GM18867 (cell line): ENCODE measurements at regions not wholly inside any gene's neighbourhood (a gene's known extent, or its start where the extent isn't known, plus 50 kb on each side); places are given as distances from the start of the nearest gene placed in this dataset.

ENCODE experiments used
- ATAC-seq: cut with Tn5 transposase; IDR thresholded peaks from one replicate; pipeline ENCODE4 v1.9.1; 2021; ENCODE audit warnings: mild to moderate bottlenecking, moderate library complexity; ENCODE audit not compliant: unreplicated experiment

DNA sequence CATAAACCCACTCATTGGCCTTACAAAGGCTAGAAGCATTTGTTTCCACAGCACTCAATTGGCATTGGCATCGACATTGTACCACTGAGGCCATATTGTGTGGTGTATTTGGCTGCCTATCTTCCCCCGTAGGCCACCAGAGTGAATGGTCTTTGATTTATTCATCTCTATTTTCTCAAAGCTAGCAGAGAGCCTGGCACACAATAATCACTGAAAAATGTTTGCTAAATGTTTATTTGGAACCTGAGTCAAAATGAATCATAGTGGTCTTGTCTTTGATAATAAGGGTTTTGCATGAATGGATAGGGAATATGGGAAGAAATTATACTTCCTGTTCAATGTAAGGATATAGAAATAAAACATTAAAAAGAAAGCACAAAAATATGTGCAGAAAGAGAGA lies 107.3 kb upstream of the SLC8A1 start:
- ATAC-seq, result no peak

DNA sequence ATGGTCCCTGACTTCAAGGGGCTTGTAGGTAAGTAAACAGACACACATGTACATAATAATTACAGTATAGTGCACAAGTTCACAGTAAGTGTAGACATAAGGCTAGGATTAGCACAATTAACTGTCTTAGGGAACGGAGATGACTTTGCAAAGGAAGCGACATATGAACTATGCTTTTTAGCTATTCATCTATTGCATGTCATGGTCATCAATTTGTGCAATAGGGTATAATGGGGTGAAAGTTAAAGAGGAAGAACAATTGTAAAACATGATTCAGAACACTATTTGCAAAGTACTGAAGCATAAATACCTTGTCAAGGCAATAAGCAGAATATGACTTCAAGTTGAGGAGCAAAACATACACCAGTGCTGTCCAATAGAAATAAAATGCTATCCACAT lies 112.3 kb upstream of the SLC8A1 start:
- no peak for ATAC-seq

DNA sequence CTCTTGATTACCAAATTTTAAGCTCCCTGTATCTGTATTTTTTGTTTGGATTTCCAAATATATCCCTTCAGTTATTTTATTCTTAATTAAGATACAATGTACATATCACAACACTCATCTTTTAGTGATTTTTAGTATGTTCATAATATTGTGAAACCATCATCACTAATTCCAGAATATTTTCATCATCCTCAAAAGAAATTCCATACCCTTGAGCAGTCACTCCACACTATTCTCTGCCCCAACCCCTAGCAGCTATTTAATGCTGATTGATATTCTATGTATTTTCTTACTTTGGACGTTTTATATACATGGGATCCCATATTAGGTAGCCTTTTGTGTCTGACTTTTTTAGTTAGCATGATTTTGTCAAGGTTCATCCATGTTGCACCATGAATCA lies 127.4 kb upstream of the SLC8A1 start:
- ATAC-seq, result no peak

DNA sequence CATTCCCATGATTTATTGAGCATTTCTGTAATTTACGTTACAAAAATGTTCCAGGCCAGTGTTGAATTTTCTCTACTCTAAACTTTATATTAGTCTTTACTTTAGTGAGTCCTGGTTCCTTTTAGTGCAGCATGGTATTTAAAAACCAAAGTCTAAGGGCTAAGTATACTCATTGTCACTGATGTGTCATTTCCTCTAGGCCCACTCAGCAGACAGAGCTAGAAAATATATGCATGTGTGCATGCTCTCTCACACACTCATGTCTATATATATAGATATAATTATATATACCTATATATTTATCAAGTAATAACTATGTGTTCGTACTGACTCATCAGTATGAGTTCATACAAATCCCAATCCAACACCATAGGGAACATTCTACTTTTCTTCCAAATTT lies 132.5 kb upstream of the SLC8A1 start:
- no peak for ATAC-seq

DNA sequence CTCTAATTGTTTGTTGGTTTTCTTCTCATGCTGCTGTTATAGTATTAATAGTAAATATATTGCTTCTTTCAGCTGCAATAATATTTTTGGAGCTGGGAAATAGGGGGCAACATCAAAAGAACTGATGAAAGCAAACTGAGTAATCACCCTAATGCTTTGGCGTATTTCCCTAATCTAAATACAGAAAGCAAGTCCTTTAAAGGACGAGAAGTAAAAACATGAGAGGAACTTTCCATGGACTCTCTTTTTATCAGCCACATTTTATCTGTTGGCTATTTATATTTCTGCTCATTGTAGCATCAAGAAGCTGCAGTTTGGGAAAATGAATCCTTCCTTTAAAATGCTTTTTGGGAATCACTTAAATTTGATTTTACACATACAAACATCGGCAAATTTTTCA lies 139.9 kb upstream of the SLC8A1 start:
- no peak for ATAC-seq

DNA sequence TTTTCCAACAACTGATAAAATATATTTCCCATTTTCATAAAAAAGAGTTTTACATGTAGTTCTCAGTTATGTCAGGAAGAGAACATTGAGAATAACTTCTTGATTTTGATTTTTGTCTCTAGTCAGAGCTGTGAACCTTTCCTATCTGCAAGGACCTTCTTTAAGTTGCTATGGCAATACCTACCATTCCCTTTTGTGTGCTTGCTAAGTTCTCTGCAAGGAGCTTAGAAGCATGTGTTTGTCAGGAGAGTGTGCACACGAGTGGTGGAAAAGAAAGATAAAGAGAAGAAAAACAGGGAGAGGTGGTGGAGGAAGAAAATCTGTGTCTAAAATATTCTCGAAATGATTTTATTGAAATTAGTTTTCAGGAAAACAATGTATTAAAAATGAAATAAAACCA lies 140.3 kb upstream of the SLC8A1 start:
- no peak for ATAC-seq

DNA sequence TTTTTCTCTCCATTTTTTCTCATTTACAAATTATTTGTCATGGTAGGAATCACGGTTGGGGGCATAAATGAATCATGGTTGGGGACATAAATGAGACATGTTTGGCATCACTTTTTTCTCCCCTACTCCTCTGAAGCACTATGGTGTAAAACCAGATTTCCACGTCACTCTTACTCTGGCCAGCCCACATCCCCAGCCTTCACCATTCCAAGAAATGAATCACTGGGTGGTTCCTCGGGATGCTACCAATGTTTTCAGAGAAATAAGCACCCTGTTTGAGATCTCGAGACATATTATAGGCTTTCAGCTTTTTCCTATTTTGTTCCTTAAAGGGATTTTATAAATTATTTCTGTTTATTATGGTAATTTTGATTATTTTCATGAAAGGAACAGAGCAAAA lies 155.0 kb upstream of the SLC8A1 start:
- ATAC-seq, result no peak

DNA sequence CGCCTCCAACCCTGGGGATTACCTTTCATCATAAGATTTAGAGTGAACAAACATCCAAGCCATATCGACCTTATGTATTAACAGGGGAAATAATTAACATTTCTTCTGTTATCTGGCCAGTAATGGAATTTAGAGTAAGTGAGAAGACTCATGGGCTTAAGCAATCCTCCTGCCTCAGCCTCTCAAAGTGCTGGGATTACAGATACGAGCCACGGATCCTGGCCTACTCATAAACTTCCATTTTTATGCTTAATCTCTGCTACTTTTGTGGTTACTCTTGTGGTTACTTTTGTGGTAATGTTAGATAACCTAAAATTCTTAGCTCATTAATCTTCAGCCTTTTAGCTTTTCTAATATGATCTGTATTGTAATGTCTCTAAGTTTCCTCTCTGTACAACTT lies 159.3 kb upstream of the SLC8A1 start:
- ATAC-seq, result no peak

DNA sequence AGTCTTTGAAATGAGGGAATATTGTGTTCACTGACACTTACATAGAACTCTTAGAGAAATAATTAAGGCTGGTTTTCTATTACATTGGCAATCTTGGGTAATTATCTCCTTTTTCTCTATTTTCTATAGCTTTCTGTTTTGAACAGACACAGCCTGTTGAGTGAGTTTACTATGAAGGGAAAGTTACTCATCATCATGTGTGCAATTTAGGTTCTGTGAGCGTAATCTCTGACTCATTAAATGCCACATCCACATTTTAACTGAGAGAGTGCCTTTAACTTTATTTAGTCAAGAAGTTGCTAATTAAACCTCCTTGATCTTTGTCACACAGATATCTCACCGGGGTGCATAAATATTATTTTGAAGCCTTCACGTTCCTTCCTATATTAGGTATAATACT lies 174.0 kb upstream of the SLC8A1 start:
- no peak for ATAC-seq

DNA sequence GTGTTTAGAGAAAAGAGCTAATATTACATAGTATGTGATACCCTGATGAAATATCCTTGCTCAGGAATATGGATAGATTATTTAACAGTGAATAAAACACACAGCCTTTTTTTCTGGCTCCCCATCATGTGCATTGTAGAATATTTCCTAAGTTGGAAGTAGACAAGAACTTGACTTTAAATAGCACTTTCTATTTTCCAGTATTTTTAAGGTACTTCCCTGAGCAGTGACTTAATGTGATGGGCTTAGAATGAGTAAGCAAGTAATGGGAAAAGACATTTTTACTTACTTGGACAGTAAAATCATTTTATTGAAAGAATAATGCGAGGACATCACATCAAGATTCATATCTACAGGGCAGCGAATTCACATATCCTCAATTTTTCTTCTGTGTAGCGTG lies 176.7 kb upstream of the SLC8A1 start:
- ATAC-seq, result no peak

DNA sequence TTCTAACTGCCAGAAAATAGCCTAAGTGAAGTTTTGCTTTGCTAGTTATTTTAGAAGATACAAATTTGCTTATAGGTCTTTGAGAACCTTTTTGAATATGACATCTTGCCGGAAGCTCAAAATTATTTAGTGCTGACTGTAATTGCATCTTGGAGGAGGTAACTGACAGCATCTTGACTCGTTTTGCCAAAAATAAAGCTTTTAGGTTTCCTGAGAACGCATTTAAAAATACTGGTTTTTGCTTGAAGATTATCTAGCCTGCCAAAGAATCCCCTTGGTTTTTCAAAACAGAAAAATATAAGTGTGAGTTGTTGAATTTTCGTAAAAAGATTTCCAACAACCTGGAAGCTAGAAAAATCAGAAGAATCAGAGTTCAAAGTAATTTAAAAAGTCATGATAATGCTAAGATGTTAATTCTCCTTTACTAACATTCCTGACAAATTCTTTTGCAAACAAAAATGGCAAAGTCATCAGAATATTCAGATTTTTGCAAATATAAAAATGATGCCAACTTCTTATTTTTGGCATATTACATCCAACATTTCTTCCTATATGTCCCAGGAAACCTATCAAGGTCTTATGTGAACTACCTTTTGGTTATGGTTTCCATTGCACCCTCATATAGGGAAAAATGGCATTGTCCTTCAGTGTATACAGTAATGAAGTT lies 178.0 kb upstream of the SLC8A1 start:
- no peak for ATAC-seq

DNA sequence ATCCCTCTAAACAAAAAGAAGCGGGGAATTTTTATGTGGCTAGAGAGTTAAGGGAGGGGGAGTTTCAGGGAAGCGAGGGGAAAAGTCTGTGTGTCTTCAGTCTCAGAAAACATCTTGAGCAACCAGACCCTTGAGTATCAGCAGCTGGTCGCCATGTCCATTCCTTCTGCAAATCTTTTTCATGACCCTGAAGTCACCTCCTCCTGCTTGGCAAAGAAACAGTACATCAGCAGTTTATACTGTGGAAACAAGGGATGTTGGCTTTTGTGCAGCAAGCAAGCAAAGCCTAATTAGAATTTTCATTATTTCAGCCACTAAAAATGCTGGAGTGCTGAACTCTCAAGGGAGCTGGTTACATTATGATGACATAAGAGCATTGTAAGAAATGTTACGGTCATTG lies 187.4 kb upstream of the SLC8A1 start:
- ATAC-seq, result no peak

DNA sequence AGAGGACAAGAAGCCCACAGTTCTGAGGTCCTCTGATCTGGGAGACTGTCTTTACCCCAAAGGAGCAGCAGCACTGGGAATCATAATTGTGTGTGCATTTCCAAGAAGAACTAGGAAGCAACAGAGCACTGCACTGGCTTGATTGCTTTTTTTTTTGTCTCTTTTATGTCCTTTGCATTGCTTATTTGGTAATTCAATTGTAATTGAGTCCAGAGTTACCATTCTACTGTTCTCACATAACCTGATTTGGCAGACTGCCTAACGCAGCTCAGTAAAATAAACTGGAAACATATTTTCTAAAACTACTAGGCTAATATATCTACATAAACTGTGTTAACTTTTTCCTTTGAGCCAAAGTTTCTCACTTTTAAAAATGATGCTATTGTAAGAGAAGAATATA lies 190.3 kb upstream of the SLC8A1 start:
- ATAC-seq, result no peak

DNA sequence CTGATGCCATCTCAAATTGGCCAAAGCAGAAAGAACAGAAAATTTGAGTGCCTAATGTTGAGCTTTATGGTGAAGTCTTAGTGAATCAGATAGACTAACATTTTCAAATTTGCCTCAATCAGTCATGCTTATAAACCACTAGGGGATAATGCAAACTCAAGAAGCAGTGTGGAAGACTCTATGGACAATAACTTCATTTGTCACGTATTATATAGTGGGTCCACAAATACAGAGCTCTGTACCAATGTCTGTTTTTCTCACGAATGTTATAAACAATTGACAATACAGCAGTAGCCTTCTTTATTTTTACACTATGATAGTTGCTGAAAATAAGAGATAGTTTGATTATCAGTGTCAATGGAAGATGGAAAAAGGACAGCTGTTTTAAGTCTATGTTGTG lies 190.8 kb upstream of the SLC8A1 start:
- ATAC-seq, result no peak

DNA sequence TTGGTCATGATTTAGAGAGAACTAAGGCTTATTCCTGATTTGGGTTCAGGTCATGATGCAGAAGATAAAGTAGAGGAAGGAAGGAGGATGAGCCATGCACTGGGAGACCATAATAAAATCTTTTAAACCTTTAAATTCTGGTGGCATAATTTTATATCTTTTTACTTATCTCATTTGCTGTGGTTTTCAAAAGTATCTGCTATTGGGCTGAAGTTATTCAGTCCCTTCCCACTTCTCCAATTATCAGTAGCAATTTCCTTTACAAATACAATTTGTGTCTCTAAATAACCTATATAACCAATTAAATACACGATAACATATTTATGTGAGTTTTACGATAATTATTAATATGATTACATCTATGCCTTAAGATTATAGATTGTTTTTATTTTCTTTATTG lies 194.8 kb upstream of the SLC8A1 start:
- ATAC-seq, result no peak

DNA sequence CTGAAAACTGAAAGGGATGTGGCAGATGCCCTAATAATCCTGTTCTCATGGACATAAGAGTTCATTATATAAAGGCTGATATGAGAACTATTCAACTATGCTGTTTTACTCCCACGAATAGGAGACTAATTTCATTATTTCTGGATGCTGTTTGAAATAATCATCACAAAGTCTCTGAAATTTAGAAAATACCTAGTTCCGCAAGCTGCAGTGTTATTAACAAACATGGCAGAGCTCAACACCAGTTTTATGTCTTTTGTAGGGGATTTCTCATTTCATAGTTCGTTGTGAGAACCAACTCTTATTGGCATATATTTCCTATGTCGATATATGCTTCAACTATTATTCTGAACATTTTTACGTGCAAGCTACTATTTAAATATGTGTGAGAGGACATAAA lies 200.3 kb upstream of the SLC8A1 start:
- ATAC-seq, result no peak

DNA sequence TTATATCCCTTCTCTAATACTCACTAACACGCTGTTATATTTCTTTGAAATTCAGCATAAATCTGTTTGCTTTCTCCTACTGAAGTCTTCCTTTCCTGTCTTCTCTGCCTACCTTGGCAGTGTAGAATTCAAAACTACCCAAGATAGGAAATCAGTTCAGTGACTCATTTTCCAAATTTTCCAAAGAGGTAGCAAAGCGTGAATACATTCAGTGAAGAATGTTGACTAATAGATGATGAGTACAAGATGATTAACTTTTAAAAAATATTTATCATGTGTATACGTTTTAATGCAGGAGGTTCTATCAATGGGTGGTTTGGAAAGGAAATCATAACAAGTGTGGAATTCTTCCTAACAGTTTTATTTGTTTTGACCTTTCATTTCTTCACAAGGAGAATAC lies 201.9 kb upstream of the SLC8A1 start:
- no peak for ATAC-seq

DNA sequence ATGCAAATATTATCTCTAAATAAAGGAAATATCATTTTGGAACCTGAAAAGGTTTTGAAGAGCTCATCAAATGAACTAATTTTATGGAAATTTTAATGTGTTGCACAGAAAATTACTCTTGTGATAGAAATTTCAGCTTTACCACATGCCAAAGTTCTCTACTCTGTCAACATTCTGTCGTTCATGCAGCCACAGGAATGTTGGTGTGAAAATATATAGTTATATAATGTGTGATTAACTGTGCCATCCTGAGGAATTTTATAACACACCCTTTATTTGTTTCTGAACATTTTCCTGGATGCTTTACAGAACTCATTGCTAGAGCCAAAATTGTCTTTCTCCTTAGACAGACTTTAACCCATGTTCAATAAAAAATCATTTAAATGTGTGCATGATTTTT lies 202.5 kb upstream of the SLC8A1 start:
- ATAC-seq, result no peak

DNA sequence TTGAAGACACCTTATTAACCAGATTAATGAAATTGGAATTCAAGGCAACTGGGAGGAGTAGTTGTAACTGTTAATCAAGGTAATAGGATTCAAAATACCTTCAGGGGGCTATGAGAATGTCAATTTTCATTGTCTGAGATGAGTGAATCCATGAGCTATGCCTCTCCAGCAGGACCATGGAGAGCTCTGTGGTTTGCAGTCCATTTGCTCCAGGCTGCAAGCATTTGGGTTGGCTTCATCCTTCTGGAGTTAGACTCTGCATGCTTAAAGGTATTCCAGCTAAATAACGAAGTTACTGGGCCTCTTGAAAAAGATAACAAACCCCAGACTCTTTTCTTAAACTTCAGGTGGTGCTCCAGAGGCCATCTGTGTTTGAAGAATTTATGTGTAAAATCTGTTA lies 207.1 kb upstream of the SLC8A1 start:
- no peak for ATAC-seq

DNA sequence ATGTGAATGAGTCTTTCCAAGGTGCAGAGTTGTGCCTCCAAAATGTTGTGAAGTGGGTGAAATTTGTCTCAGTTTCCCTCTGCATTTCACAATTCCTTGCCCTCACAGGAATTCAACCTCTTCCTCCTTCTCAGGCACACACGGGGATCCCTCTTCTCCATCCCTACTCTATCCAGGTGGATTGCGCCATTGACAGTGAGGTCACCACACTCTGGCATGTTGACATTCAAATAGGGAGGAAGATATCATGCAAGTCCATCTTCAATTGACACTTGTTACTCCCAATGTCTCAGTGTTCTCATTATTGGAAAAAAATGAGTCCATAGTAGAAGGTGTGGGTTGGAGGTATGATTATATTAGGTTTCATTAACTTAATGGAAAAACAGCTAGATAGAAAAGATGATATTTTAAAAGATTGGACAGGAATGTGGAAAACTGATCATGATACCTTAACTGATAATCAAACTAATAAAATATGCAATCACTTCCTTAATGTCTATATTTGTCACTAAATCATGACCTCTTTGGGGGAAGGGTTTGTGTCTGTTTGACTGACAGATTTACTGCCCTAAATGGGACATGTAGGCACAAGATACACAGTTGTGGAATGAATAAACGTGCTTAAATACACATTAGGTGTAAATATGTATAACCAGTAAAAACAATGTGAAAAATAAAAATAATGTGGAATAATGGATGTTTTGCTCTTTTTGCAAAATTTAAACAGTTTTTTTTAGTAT lies 213.8 kb upstream of the SLC8A1 start:
- no peak for ATAC-seq

DNA sequence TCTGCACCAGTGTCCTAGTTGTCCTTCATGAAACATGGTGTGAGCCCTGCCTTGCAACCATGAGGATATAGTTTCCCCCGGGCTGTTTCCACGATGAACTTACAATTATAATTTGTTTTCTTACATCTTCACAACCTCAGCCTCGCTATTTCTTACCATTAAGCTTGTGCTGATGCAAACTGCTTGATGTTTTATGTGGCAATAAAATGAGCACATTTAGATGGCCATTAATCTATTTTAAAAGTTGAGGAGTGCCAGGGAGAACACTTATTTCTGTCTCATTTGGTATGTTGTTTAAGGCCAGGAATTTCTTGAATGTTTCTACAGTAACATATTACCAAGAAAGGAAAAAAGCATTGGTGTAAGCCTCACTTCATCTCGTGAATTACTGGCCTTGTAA lies 214.5 kb upstream of the SLC8A1 start:
- no peak for ATAC-seq

DNA sequence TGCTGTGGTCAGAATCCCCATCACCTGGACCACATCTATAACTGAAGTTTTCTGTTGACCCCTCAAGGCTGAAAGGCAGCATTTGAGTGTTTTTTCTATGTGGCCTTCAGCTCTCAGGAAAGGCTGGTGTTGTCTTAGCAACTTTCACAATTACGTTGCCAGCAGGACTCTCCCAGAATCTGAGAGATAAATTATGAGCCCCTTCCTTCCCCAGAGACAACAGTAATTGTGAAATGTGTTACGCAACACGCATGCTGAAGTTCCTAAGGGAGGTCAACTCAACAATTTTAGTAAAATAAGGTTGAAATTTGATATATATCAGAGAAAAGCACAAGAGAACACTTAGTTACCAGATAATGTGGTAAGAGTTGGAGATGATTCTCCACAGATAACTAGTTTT lies 216.5 kb upstream of the SLC8A1 start:
- ATAC-seq, result no peak
